Rectal smooth muscle tissue (tissue), 1 donor: ENCODE measurements at regions not wholly inside any gene's neighbourhood (a gene's known extent, or its start where the extent isn't known, plus 50 kb on each side); places are given as distances from the start of the nearest gene placed in this dataset.
"Not testable (repeated sequence)": the region's sequence is repeated elsewhere in the genome, so short reads cannot be mapped to it uniquely, and the experiment has no call there.

Source experiments
- H3K27ac ChIP-seq: one replicate; pipeline ENCODE4 v1.7.0; 2013; ENCODE audit warnings: low read depth, low read length, inconsistent platforms
- H3K27me3 ChIP-seq: one replicate; pipeline ENCODE4 v1.7.0; 2013; ENCODE audit warnings: low read length; ENCODE audit not compliant: control insufficient read depth, insufficient read depth
- H3K36me3 ChIP-seq: one replicate; pipeline ENCODE4 v1.7.0; 2013; ENCODE audit warnings: low read length; ENCODE audit not compliant: control insufficient read depth, insufficient read depth
- H3K4me1 ChIP-seq: one replicate; pipeline ENCODE4 v1.7.0; 2013; ENCODE audit warnings: low read length; ENCODE audit not compliant: control insufficient read depth, insufficient read depth
- H3K4me3 ChIP-seq: one replicate; pipeline ENCODE4 v1.7.0; 2013; ENCODE audit warnings: low read length
- H3K9ac ChIP-seq: one replicate; pipeline ENCODE4 v1.7.0; 2013; ENCODE audit warnings: low read length

DNA sequence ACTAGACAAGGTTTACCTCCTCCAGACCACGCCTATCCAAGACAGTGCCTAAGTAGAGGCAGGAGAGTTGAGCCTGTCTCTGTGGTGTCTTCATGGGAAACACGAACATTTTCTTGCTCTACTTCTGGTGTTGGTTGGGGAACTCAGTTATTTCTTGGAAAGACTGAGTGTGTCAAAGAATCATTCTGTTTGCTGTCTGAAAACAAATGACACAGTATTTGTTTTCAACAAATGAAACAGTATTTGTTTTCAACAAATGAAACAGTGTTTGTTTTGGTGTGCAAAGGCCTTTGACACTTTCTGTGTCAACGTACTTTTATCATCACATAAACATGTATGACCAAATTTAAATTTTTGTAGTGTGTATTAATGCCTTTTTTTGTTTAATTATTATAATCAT lies 416.5 kb upstream of the NPAP1 start:
- not testable (repeated sequence) for H3K4me3 ChIP-seq, H3K4me1 ChIP-seq, H3K9ac ChIP-seq, H3K27ac ChIP-seq, H3K36me3 ChIP-seq, H3K27me3 ChIP-seq

DNA sequence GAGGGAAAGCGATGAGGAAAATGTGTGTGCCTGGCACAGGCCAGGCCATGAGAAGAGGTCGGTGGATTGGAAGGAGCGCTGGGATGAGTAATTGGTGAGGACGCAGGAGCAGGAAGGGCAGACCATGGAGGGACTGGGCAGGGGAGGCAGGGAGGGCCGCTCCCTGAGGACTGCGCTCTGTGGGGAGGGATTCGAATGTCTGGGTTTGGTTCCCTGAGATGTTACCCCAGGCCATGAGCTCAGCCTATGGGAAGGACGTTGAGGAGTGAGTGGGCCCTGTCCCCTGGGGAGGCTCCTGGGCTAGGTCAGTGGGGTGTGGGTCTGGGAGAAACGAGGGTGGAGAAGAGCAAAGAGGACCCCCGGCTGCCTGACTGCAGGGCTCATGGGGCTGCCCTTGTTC lies 415.2 kb upstream of the NPAP1 start:
- H3K4me3 ChIP-seq, H3K27me3 ChIP-seq, H3K9ac ChIP-seq, H3K27ac ChIP-seq, H3K36me3 ChIP-seq, H3K4me1 ChIP-seq: not testable (repeated sequence)

DNA sequence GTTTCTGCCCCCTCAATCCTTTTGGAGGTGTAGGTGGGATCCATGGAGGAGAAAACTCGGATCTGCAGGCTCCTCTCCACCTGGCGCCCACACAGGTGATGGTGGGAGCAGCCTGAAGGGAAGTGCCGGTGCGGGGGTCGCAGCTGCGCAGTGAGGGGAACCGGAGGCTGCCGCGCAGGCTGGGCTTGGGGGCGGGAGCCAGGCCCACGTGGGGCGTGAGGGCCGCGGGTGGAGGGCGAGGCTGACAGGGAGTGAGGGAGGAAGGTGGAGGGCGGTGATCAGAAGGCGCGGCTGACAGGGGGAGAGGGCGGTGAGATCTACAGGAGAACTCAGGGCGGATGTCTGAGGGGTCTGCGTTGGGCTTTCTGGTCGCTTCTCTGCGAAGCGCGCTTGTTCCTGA lies 414.7 kb upstream of the NPAP1 start:
- not testable (repeated sequence) for H3K36me3 ChIP-seq, H3K4me3 ChIP-seq

GRCh38 chr15:24268536-24269165 lies 406.9 kb upstream of the NPAP1 start:
- H3K9ac ChIP-seq, H3K27ac ChIP-seq, H3K4me3 ChIP-seq, H3K4me1 ChIP-seq, H3K36me3 ChIP-seq, H3K27me3 ChIP-seq: not testable (repeated sequence)

More for the DNA sequence above, 414.7 kb upstream of the NPAP1 start:
- not testable (repeated sequence) for H3K27me3 ChIP-seq, H3K27ac ChIP-seq, H3K9ac ChIP-seq, H3K4me1 ChIP-seq

GRCh38 chr15:24269166-24269571 lies 406.4 kb upstream of the NPAP1 start:
- no peak overlapping the region for H3K9ac ChIP-seq
- no peaks in the 10 kb centered on the region for H3K27me3 ChIP-seq
- no peaks in the 10 kb centered on the region for H3K36me3 ChIP-seq
- H3K27ac ChIP-seq, result no peak overlapping the region
- H3K4me1 ChIP-seq, result no peaks in the 10 kb centered on the region
- no peak overlapping the region for H3K4me3 ChIP-seq

- Histone ChIP-seq H3K36me3 (no peaks in the 10 kb centered on the region), H3K27me3 (no peaks in the 10 kb centered on the region), H3K27ac (no peak overlapping the region), H3K9ac (no peak overlapping the region), H3K4me3 (no peak overlapping the region), H3K4me1 (no peaks in the 10 kb centered on the region)
These were observed 405.7 kb upstream of the NPAP1 start for GRCh38 chr15:24269923-24270322.

DNA sequence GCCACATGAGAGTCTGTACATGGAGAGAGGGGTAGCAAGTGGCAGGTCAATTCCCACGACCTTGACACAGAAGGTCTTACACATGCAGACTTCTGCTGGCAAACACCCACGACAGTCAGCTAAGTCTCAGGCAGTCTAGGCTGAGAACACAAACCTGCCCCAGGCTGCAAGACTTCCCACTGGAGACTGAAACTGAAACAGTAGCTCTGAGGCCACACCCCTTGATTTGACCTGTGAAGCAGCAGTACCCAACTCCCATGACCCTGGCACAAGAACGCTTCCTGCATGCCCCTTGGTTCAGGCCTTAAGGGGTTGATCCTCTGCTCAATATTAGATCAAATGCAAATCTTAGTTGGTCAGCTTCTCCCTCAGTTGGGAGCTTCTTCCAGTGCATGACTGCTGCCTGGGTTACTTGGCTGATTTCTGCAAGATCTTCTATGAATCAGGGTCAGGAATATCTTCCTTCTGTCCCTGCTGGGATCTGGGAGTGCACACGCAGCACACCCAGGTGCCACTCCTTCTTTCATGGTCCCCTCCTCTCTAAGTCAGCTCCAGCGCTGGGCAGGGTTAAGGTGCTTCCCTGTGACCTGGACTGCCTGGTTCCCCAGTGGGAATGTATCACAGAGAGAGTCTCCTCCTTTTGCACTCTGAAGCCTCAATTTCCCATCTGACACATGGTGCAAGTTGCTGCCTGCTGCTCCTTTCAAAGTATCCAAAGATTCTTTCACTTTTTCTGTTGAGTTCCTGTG lies 403.9 kb upstream of the NPAP1 start:
- H3K4me3 ChIP-seq, H3K27me3 ChIP-seq, H3K9ac ChIP-seq, H3K4me1 ChIP-seq, H3K27ac ChIP-seq, H3K36me3 ChIP-seq: not testable (repeated sequence)

- Histone ChIP-seq H3K4me3 (no peak overlapping the region), H3K4me1 (no peaks in the 10 kb centered on the region), H3K27me3 (no peaks in the 10 kb centered on the region), H3K36me3 (no peaks in the 10 kb centered on the region), H3K27ac (no peak overlapping the region), H3K9ac (no peak overlapping the region)
These were observed 382.7 kb upstream of the NPAP1 start for GRCh38 chr15:24292837-24293236.

GRCh38 chr15:24300804-24301368 lies 374.7 kb upstream of the NPAP1 start:
- not testable (repeated sequence) for H3K9ac ChIP-seq, H3K27ac ChIP-seq, H3K27me3 ChIP-seq, H3K36me3 ChIP-seq, H3K4me1 ChIP-seq, H3K4me3 ChIP-seq

DNA sequence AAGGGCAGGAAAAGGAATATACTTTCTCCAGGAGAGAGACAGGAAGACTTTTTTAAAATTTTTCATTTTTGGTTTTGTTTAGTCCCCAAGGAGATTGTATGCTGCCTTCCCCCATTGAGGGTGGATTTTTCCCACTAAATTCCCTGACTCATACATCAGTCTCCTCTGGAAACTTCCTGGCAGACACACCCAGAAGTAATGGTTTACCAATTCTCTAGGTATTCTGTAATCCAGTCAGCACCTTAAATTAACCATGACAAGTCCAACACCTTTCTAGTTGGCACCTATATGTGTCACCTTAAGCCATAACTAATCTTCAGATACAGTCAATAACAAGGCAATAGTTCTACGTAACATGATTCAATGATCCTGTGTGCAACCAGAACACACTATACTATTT lies 373.6 kb upstream of the NPAP1 start:
- not testable (repeated sequence) for H3K4me3 ChIP-seq, H3K9ac ChIP-seq, H3K27ac ChIP-seq, H3K4me1 ChIP-seq, H3K36me3 ChIP-seq, H3K27me3 ChIP-seq

GRCh38 chr15:24304747-24305146 lies 370.8 kb upstream of the NPAP1 start:
- not testable (repeated sequence) for H3K27me3 ChIP-seq, H3K4me3 ChIP-seq, H3K27ac ChIP-seq, H3K36me3 ChIP-seq, H3K9ac ChIP-seq, H3K4me1 ChIP-seq

- H3K4me1 ChIP-seq, H3K36me3 ChIP-seq, H3K27me3 ChIP-seq, H3K9ac ChIP-seq, H3K4me3 ChIP-seq, H3K27ac ChIP-seq: not testable (repeated sequence)
These were observed 369.9 kb upstream of the NPAP1 start for GRCh38 chr15:24305643-24306042.

GRCh38 chr15:24309700-24310099 lies 365.9 kb upstream of the NPAP1 start:
- H3K4me1 ChIP-seq, H3K36me3 ChIP-seq, H3K4me3 ChIP-seq, H3K27me3 ChIP-seq, H3K9ac ChIP-seq, H3K27ac ChIP-seq: not testable (repeated sequence)
